NCI-H82 (cell line): ENCODE measurements at regions not wholly inside any gene's neighbourhood (a gene's known extent, or its start where the extent isn't known, plus 50 kb on each side); places are given as distances from the start of the nearest gene placed in this dataset.

Source experiments
- DNase-seq: peaks from one replicate; lab custom pipeline; 2025; lab: John Stamatoyannopoulos, UW

DNA sequence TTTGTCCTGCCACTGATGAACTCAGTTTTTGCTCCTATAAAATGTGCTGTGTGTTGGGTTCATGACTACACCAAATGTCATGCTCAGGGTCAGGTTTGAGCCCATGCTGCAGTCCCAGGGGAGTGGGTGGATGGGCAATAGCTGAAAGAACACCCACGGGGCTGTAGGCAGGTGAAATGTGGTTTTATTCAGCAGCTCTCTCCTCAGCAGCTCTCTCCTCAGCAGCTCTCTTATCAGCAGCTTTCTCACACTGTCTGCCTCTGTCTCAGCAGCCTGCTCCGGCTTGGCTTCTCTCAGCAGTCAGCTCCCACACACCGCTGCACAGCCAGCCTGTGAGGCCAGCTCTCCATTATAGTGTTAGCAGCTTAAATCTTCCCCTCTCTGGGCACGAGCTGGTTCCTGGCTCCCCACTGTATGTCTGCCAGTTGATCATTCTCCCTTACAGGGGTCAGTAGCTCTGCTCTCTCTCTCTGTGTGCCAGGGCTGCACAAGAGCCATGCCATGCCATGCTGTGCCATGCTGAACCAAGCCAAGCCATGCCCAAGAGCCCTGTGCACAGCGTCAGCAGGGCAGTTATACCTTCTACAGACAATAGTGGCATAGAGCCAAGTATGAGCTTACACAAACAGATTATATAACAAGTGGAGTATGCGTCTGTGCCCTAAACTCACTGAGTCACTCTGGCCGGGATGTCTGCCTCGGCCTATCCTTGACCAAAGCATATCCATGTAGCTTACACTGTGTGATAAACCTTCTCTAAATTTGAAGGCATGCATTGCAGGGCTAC lies 303.3 kb upstream of the TMPO start:
- peak; percentile 46 for DNase-seq

DNA sequence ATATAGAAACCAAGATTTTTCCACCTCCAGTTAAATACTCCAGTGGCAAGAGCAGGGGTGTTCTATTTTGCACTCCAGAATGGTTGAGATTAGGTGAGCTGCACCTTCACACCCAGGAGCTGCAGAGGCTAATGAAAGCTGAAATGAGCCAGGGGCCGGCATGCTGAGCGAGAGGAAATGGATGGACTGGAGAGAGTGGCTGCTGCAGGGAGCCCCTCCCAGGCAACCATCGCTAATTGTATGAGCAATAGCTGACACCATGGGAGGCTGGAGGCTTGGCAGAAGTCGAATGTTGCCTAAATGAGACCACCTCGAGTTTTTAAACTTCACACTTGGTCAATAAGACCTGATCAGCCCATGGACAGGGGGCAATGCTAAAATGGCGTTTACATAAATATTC lies 301.8 kb upstream of the TMPO start:
- DNase-seq = no peak

DNA sequence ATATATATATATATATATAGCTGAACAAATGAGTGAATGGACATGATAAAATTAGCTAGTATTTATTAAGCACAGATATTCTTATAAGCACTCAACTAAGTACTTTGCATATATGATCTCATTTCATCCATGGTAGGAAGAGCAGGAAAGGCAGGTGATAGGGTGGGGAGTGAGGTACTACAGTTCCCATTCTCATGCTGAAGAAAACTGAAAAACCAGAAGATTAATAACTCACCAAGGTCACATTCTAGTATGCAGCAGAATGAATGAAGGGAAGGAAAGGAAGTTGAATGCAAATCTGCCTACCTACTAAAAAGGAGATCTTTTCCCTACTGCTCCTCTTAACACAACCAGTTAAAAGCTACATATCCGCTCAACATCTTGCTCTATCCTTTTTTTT lies 298.1 kb upstream of the TMPO start:
- DNase-seq = no peak

DNA sequence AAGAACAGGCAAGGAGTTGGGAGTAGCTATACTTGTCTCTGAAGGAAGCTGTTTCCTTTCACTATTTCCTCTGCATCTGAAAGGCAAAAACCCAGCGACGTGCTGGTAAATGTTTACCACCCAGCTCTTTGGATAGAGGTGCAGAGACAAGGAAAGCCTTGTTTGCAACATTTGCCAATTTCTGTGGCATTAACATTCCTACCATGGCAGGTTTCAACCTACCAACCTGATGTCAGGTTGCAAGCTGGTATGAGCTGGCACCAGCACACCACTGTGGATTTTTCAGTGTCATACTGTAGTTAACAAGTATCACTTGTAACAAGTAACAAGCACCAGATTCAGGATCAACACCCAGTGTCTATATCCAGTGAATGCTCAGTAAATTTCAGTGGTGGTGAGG lies 294.8 kb upstream of the TMPO start:
- no peak for DNase-seq

DNA sequence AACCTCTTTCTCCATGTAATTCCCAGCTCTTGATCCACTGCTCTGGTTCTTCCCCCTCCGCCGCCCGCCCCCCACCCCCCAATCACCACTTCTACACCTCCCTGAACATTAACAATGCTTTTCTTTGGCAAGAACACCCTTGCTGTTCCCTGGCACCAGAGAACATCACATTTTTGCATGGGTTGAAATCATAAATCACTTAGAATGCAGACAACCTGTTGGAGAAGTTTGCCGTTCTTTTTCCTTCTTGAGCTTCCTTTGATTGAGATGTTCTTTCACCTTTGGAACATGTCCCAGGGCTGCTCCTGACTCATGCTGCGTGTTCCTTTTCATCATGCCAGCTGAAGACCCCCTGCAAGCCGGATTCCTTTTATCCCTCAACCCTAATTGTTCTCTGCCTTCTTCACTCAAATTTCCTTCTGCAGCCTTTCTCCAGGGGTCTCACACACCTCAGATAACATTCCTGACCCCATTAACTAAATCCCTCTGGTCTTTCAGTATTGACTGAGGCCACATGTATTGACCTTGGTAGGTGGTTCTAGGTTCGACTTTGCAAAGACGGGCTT lies 294.1 kb upstream of the TMPO start:
- no peak for DNase-seq

DNA sequence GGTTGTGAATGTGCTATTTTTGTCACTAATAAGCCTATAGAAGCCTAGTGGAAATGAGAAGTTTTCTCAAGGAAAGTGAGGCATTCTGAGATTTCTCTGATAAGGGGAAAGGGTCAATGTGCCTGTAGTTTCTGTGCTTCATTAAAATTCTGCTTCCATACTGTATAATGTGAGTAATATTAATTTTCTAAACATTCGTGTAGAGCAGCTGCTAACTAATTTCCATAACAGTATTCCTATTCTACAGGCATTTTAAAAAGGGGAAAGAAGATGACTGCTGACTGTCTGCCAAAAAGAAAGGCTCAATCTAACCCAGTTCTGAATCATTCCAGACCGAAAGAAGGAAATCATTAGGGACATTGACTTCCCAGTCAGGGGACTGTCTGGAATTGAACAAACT lies 293.3 kb upstream of the TMPO start:
- no peak for DNase-seq

DNA sequence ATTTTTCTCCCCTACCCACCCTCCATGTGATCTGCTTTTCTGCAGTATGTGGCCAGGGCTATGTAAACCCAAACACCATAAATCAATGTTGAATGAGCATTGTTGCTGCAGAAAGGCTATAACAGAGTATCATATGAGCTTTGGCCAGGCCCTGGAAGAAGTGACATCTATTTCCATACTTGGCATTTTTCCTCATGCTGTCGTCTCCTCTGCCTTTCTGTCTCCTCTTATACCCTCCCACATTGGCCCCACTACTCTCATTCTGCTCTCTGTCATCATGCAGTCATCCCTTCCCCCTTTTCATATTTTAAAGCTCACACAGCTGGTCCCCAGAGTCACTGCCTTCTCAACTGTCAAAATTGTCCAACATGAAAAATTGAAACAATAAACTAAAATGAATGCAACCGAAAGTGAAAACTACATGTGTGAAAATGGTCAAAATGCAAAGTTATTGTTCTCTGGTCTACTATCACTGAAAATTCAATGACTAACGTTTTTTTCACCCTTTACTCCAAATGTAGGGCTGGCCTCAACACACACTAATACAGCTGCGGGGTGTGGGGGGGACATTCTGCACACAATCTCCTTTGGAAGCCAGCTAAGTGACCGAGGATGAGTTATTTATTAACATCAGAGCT lies 290.7 kb upstream of the TMPO start:
- no peak for DNase-seq

DNA sequence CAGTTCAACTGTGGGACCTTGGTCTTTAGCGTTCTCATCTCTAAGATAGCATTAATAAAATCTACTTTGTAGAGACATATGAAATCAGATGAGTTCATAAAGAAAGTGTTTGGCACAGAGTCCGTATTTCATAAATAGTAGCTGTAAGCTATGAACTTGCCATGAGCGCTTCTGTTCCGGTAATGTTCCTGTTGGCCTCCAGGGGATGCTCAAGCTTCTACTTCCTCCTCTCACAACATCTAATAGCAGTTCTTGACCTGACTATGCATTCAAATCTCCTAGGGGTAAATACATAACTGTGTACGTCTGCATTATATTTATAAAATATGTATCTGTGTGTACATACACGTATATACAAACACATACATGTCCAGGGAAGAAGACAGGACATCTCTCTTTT lies 288.2 kb upstream of the TMPO start:
- DNase-seq = peak; percentile 53

DNA sequence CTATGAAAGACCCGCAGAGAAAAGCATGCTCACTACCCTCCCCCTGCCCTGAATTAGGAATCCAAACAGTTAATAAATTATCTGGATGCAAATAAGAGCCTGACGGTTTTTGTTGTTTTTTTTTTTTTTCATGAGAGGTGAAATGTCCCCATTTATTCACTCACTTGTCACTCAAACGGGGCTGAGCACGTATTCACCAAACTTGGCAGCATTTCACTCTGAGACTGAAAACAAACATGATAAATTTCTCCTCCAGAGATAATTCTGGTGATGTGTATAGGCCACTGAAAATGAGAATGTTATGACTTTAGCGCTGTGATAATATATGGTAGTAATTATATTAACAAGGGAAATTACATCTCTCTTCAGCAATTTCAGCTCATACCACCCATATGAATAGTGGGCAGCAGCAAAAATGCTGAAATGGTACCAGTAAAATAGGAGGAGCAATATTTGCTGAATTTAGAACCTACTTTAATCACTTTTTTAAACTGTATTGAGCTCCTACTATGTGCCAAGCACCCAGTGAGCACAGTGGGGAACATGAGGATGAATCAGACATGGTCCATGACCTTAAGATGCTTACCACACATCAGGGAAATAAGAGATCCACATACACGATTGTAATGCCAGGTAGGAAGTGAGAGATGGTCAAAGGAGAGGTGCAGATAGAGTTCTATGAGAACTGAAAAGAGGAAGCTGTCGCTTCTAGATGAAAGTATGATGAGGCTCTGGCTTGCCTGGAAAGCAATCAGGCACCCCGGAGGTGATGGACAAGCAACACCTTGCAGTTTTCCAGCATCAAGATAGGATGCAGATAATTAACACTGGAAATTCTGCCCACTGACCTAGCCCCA lies 286.5 kb upstream of the TMPO start:
- DNase-seq = no peak

DNA sequence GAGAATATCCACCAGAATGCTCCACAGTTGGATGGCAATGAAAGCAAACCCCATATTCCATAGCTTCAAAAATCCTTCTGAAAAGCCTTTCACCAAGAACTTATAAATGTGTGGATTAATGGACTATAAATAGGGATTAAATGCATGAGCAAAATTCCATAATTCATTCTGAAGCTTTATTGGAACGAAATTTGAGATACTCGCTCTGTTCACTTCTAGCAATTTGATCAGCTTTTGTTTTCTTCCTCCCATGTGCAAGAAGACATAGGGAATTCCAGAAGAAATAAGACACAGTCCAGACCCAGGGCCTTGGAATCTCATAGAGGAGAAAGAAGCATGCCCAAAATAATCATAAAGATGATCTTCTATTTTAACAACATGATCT lies 285.9 kb upstream of the TMPO start:
- no peak for DNase-seq

DNA sequence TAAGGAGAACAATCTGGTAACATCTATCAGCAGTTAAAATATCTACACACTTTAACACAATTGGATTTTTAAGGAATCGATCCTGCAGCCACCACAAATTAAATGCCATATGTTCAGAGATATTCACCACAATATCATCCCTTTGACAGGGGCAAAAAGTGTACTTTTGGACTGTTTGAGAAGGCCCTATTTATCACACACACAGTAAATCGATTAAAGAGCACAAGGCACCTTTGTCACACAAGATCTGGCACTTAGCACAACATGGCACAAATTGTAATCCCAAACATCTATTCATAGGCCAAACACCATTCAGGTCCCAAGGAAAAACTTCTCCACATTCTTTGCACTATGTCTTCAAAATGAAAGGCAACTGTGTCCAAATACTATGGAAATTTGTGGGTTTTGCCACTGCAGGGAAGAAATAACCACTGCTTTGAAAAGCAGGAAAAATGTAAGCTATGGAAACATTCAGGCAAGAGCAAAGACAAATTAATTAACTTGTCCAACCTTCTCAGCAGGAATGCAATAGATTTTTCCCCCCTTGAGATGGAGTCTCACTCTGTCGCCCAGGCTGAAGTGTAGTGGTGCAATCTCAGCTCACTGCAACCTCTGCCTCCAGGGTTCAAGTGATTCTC lies 282.5 kb upstream of the TMPO start:
- DNase-seq = no peak

DNA sequence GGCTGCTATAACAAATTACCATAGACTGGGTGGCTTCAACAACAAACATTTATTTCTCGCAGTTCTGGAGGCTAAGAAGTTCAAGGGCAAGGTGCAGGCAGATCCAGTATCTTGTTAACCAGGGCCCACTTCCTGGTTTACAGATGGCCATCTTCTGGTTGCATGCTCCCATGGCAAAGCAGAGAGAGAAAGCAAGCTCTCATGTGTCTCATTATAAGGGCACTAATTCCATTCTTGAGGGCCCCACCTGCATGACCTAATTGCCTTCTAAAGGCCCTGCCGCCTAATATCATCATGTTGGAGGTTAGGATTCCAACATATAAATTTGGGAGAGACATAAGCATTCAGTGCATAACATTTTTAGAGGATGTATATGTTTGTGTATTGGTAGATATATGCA lies 280.1 kb upstream of the TMPO start:
- DNase-seq = no peak

DNA sequence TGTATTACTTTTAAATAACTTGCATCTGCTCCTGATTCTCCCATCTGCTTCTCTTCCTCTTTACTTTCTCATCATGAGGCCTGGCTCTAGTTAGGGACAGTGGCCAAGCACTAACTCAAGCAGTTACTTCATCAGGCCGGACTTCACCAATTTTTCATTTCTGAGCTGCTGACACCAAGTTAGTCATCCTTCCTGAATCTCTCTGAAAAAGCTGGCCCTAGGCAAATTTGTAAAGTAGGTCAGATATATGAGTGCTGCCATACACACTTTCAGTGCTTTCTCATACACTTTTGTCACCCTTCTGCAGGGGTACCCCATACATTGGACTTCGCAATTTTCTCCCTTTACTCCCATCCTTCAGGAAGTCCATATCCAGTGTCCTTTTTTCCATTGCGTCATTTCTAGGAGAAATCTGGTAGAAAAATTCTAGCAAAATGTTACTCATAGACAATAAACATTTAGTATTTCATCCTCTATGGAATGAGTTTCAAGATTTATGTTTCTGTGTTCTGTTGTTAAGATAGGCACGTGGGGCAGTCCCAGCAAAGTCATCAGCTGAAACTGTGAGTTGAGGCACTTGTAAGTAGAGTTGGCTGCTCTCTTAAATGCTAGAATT lies 276.8 kb upstream of the TMPO start:
- DNase-seq = no peak

DNA sequence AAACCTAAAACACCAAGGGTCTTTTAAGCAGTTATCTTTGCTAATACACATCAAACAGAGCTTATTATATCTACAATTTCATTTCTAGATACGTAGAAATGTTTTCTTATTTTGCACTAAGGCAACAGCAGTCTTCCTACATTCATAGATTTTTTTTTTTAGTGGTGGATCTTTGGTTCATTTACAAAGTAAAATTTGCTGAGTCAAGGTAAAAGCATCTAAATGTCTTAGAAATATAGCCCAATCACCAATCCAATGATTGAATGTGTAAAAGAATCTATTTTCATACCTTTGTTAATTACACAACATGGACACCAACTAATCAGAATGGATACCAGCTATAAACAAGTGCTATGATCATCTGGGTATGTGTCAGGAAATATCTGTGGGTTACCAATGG lies 272.2 kb upstream of the TMPO start:
- DNase-seq = no peak

DNA sequence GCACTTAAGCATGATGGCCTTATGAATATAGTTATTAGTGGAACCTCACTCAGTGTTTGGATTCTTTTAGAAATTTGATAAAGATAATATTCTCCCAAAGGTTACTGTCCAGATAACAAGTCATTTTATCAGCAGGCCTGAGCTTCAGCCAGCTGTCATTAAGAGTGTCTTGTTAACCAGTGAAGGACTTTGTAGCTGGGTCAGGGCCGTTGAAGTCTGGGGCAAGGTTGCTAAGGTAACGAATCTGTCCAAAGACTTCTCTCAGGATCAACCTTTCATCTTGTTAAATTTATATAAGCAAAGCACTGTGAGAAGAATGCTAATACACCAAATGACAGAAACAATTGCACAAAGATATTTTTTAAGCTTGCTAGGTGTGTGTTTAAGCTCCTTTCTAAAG lies 271.3 kb upstream of the TMPO start:
- peak; percentile 19 for DNase-seq

DNA sequence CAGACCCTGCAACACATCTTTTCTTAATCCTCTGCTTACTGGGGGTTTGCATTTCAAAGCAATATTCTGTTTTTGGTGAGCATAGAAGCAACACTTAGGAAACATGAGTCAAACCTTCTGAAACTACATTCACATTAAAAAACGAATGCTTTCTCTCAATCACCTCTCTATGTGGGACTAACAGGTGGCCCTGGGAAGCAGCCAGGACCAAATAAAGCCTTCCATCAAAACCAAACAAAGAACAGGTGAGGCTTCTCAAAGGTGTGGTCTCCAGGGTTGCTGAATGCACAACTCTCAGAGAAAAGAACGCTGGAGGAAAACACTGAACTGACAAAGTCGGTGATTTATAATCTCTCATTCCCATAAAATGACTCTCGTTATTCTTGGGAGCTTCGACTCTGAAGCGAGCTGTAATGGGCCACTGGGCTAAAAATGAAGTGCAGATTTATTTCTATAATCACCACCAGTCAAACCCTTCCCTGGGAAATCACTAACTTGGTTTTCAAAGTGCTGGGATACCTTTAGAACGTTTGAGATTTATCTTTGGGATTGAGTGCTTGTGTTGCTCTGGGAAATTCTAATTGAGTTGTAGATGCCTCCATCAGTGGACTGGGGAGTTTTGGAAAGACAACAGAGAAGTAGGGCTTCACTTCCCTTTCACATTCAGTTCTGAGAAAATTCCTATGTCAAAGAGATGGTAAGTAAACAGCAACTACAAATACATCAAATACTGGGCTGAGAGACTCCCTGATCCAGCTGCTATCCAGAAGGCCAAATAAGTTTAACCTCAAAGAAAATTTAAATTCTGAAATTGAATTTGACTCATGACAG lies 262.0 kb upstream of the TMPO start:
- DNase-seq = no peak

DNA sequence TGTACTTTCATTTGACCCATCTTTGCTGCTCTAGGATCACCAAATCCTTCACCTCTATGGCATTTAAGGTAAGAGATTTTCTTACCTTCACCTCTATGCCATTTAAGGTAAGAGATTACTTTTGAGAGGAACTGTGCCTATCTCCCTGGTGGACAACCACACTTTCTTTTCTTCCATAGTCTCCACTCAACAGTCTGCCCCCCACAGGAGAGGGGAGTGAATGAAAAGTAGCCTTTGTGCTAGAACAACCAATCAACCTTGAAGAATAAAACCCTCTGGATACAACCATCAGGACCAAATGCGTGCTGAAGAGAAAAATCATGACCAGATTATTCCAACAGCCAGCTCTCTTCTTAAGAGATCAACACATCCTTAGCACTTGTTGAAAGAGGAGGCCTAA lies 258.6 kb upstream of the TMPO start:
- DNase-seq = peak; percentile 17

DNA sequence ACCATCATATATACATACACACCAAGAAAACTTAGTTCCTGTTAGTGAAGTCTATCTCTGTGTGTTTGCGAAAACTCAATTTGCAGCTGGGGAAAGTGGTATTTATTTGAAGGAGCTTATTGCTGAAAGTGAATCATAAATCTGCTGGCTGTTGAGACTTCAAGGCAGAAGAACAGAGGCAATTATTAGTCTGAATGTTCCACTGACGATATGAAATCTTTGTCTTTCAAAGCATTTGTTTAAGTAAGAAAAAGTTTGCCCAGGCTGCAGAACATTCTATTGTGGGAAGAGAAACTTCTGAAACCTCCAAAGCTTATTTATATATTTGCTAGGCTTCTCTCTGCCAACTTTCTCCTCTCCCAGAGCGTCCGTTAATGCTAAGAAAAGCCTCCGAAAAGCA lies 255.7 kb upstream of the TMPO start:
- DNase-seq = no peak

DNA sequence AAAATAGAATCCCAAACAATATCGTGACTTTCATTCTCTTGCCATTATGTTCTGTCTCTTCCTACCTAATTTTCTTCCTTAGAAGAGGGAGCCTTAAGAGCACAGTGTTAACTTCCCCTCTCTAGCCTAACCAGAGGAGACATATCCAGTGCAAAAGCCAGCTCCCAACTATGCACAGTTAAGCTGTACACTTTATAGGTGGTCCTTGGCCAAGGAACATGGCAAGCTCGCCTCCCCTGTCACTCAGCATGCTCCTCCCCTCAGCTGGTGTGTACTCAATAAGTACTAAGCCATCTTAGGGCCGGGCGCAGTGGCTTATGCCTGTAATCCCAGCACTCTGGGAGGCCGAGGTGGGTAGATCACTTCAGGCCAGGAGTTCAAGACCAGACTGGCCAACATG lies 255.1 kb upstream of the TMPO start:
- DNase-seq = peak; percentile 65

DNA sequence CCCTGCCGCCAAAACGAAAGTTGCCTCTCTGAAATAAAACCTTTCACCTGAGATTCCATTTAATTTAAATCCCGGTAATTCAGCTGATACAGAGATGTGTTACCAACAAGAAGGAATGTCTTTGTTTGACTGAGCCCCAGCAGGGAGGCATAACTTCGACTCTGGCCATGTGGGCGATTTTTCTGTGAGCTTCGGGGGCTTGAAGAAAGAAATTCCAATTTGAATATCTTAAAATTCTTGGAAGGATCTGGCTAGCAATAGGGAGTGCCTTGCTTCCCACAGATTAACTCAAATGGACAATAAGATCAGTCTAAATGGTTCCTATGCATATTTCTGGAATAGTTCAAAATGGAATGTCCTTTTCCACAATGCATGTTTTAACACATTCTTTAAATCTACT lies 252.5 kb upstream of the TMPO start:
- DNase-seq = no peak
